ENCODE measurements at regions not wholly inside any gene's neighbourhood (a gene's known extent, or its start where the extent isn't known, plus 50 kb on each side); places are given as distances from the start of the nearest gene placed in this dataset.

GRCh38 chr11:28476864-28477263 is 368.7 kb downstream of the METTL15 start:
- no peak for TF ChIP-seq CTCF (IDR thresholded peaks at IDR 0.05; ENCODE audit: insufficient read depth, low read length, poor library complexity, severe bottlenecking)
- TF ChIP-seq EZH2phosphoT487 (conservative IDR thresholded peaks at IDR 0.05; ENCODE audit: low read length), result no peak

Data from SU-DHL-6 (cell line).